Nephron progenitor cell (in vitro differentiated cells): ENCODE measurements at regions not wholly inside any gene's neighbourhood (a gene's known extent, or its start where the extent isn't known, plus 50 kb on each side); places are given as distances from the start of the nearest gene placed in this dataset.
A peak's percentile ranks its signal among the peaks of the same experiment; 100 is the strongest.

ENCODE experiments used
- DNase-seq: peaks from one replicate; pipeline ENCODE4 v3.0.0; 2021
- H3K27ac Mint-ChIP-seq: 2 replicates; pipeline ENCODE4 v1.8.0; 2021; ENCODE audit warnings: mild to moderate bottlenecking, moderate library complexity, mixed read lengths
- H3K27me3 Mint-ChIP-seq: 2 replicates; pipeline ENCODE4 v1.8.0; 2021; ENCODE audit warnings: mild to moderate bottlenecking, low read depth, mixed read lengths; ENCODE audit not compliant: poor library complexity
- H3K36me3 Mint-ChIP-seq: 2 replicates; pipeline ENCODE4 v1.8.0; 2021; ENCODE audit warnings: low read depth, mixed read lengths
- H3K4me1 Mint-ChIP-seq: 2 replicates; pipeline ENCODE4 v1.8.0; 2021; ENCODE audit warnings: mixed read lengths
- H3K4me3 Mint-ChIP-seq: 2 replicates; pipeline ENCODE4 v1.8.0; 2021; ENCODE audit warnings: mild to moderate bottlenecking, moderate library complexity, mixed read lengths
- H3K9me3 Mint-ChIP-seq: 2 replicates; pipeline ENCODE4 v1.8.0; 2021; ENCODE audit warnings: mild to moderate bottlenecking, moderate library complexity, mixed read lengths
- CTCF ChIP-seq: fragments of 200-600 bp; sonication (generic); IDR thresholded peaks from 2 replicates; pipeline ENCODE4 v1.5.0; 2021; ENCODE audit warnings: antibody characterized with exemption

GRCh38 chr16:26905336-26905735, 161.4 kb upstream of the C16orf82 start:
- no peaks in the 10 kb centered on the region for H3K36me3 Mint-ChIP-seq
- H3K27me3 Mint-ChIP-seq = peaks cover 28% of the 10 kb centered on the region
- no peak for TF ChIP-seq CTCF
- no peak for DNase-seq
- H3K27ac Mint-ChIP-seq = no peak overlapping the region
- no peaks in the 10 kb centered on the region for H3K9me3 Mint-ChIP-seq
- H3K4me3 Mint-ChIP-seq = no peak overlapping the region
- H3K4me1 Mint-ChIP-seq = peaks cover 23% of the 10 kb centered on the region

DNA sequence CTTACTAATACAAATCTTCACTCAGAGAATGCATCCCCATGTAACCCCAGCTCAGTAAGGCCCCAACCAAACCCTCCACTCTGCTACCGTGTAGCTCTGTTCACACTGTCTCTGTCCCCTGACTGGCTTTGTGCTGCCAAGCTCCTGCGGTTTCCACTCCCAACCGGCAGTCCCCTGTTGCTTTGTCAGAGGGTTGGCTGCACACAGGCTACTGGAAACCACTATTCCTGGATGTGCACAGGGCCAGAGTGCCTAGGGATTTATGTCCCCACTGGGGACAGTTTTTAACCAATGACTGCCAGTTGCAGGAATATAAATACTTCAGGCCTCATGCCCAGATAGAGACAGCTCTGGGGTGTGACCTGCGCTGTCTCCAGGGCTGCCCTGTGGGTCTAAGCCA, 157.1 kb upstream of the C16orf82 start:
- H3K4me3 Mint-ChIP-seq = no peak overlapping the region
- H3K9me3 Mint-ChIP-seq = no peaks in the 10 kb centered on the region
- no peak for TF ChIP-seq CTCF
- no peak for DNase-seq
- no peaks in the 10 kb centered on the region for H3K36me3 Mint-ChIP-seq
- peaks cover 20% of the 10 kb centered on the region for H3K27me3 Mint-ChIP-seq
- peaks cover 35% of the 10 kb centered on the region for H3K4me1 Mint-ChIP-seq
- H3K27ac Mint-ChIP-seq = peak overlapping the region; percentile 55

DNA sequence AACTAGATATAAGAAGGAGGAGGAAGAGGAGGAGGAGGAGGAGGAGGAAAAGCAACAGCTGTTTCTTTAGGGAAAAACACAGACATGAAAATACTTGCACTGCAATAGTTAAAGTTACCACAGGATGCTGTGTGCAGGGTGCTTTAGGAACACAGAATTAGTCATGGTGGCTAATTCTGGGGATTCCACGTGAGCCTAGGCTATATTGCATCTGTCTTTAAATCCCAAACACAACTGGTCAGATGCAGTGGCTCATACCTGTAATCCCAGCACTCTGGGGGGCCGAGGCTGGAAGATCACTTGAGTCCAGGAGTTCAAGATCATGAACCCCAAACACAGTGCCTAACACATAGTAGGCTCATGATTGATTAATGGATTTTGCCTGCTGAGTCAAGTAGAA, 155.3 kb upstream of the C16orf82 start:
- Mint-ChIP-seq H3K4me1 (peaks cover 35% of the 10 kb centered on the region), H3K27ac (no peak overlapping the region), H3K36me3 (no peaks in the 10 kb centered on the region), H3K4me3 (no peak overlapping the region), H3K27me3 (peaks cover 12% of the 10 kb centered on the region), H3K9me3 (no peaks in the 10 kb centered on the region)
- no peak for TF ChIP-seq CTCF
- no peak for DNase-seq

GRCh38 chr16:26913851-26914250, 152.9 kb upstream of the C16orf82 start:
- Mint-ChIP-seq H3K9me3 (peaks cover 3% of the 10 kb centered on the region), H3K4me3 (no peak overlapping the region), H3K27me3 (peaks cover 8% of the 10 kb centered on the region), H3K4me1 (peaks cover 27% of the 10 kb centered on the region), H3K36me3 (no peaks in the 10 kb centered on the region), H3K27ac (no peak overlapping the region)
- no peak for TF ChIP-seq CTCF
- DNase-seq = no peak

DNA sequence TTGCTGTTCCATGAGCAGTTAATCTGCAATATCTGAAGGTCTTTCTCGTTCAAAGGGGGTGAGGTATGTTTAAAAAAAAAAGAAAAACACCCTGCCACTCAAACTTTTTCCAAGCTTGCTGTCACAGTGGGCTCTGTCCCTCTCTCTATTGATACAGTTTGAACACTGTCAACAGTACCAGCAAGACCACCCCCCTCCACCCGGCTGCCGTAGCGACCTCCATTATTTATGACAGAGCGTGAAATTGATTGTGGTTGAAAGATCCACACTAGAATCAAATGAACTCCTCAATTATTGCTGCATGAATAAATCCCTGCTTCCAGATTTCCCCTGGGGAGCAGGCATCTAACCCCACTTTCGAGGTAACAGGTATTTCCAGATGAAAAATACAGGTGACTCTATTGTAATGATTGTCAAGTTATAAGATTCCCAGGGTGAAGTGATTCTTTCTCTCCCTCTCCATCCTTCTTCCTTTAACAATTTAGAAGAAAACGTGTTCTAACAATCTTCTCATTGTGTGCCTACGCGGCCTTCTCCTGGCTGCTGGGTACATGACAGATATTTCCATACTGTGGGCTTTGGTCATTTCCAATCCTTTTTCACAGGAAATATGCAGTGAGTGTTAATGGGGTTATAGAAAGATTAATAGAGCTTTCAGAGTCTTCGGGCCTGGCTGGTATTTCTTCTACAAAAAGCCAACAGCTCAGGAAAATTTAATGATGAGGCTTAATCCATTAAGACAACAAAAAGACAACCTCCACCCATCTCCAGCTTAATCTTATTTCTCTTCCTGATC, 135.7 kb upstream of the C16orf82 start:
- no peak overlapping the region for H3K27ac Mint-ChIP-seq
- peaks cover 22% of the 10 kb centered on the region for H3K9me3 Mint-ChIP-seq
- H3K4me1 Mint-ChIP-seq = no peaks in the 10 kb centered on the region
- no peak overlapping the region for H3K4me3 Mint-ChIP-seq
- no peaks in the 10 kb centered on the region for H3K36me3 Mint-ChIP-seq
- no peak for DNase-seq
- H3K27me3 Mint-ChIP-seq = peaks cover 38% of the 10 kb centered on the region
- TF ChIP-seq CTCF = no peak

DNA sequence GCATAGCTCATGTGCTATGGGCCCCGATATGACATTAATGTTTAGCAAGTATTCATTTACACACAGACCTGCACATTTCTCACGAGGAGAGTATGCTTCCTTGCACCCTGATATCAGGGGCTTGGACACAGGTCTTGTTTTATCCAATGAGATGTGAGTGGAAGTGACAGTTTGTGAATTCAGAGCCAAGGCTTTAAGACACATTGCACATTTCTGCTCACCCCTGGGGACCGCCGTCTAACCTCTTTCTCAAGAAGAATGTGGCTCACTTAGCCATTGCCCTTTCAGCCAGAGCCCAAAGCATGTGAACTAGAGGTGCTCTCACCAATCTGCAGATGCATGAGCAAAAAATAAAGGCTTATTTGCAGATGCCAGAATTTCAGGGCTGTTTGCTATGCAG, 116.1 kb upstream of the C16orf82 start:
- Mint-ChIP-seq H3K4me1 (no peaks in the 10 kb centered on the region), H3K9me3 (no peaks in the 10 kb centered on the region), H3K27ac (no peak overlapping the region), H3K36me3 (no peaks in the 10 kb centered on the region), H3K4me3 (no peak overlapping the region), H3K27me3 (peaks cover 36% of the 10 kb centered on the region)
- no peak for DNase-seq
- no peak for TF ChIP-seq CTCF
